KOPT-K1 (cell line): ENCODE measurements at regions not wholly inside any gene's neighbourhood (a gene's known extent, or its start where the extent isn't known, plus 50 kb on each side); places are given as distances from the start of the nearest gene placed in this dataset.

Experiments used
- H3K27ac ChIP-seq: fragments of 200-600 bp; sonication (generic); 2 replicates; pipeline ENCODE4 v1.5.1; 2016; ENCODE audit warnings: antibody characterized with exemption, mild to moderate bottlenecking, low read depth, low read length; ENCODE audit not compliant: poor library complexity, severe bottlenecking
- H3K36me3 ChIP-seq: fragments of 200-600 bp; sonication (generic); 2 replicates; pipeline ENCODE4 v1.5.1; 2017; ENCODE audit warnings: antibody characterized with exemption, mild to moderate bottlenecking, low read length, moderate library complexity; ENCODE audit not compliant: insufficient read depth
- H3K9me3 ChIP-seq: fragments of 200-600 bp; sonication (generic); 2 replicates; pipeline ENCODE4 v1.5.1; 2017; ENCODE audit warnings: antibody characterized with exemption, low read length, mild to moderate bottlenecking; ENCODE audit not compliant: insufficient read depth, poor library complexity, severe bottlenecking

DNA sequence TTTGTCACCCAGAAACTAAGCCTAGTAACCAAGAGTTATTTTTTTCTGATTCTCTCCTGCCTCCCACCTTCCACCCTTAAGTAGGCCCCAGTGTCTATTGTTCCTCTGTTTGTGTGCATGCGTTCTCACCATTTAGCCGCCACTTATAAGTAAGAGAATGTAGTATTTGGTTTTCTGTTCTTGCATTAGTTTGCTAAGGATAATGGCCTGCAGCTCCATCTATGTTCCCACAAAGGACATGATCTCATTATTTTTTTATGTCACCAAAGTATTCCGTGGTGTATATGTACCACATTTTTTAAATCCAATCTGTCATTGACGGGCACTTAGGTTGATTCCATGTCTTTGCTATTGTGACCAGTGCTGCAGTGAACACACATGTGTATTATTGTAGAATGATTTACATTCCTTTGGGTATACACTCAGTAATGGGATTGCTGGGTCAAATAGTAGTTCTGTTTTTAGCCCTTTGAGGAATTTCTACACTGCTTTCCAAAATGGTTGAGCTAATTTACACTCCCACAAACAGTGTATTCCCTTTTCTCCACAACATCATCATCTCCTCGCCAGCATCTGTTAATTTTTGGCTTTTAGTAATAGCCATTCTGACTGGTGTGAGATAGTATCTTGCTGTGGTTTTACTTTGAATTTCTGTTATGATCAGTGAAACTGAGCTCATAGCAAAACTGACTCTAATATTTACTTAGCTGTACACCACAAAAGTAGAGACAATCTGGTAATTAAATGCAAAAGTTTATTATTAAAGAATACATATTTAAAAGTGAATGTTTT, 660.1 kb upstream of the SLC8A1 start:
- Histone ChIP-seq H3K27ac (no peak overlapping the region), H3K36me3 (no peaks in the 10 kb centered on the region), H3K9me3 (no peaks in the 10 kb centered on the region)

DNA sequence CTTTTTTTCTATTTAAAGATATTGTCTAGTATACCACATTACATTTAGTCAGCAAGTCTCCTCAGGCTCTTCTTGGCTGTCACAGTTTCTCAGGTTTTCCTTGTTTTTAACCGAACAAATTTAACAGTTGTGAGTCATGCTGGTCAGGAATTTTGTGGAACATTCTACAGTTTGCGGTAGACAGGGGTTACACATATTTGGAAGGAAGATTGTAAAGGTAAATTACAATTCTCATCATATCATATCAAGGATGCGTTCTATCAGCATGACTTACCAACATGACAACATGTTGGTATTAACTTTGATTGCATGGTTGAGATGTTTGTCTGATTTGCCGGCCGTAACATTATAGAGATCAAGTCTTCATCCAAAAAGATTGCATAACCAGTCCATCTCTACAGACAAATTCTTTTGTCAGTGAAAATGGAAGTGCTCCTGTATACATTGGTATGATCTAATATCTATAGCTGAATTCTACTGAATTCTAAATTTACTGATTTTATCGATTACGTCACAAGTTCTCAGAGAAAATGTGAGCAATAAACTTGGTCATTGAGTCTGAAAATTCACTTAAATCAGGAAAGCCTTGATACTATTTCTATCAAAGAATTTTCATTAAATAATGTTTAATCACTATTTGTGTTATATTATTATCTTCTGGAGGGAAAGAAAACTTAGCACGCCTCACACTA, 664.4 kb upstream of the SLC8A1 start:
- H3K27ac ChIP-seq, result no peak overlapping the region
- H3K9me3 ChIP-seq, result no peaks in the 10 kb centered on the region
- H3K36me3 ChIP-seq, result no peaks in the 10 kb centered on the region

DNA sequence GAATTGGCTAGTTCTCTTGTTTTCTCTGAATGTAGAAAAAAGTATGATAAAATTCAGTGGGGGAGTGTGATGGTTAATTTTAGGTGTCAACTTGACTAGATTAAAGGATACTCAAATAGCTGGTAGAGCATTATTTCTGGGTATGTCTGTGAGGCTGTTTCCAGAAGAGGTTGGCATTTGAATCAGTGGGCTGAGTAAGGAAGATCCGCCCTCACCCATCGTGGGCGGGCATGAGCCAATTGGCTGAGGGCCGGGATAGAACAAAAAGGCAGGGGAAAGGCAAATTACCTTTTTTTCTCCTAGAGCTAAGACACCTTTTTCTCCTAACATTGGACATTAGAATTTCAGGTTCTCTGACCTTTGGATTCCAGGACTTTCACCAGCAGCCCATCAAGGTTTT, 667.6 kb upstream of the SLC8A1 start:
- Histone ChIP-seq H3K27ac (no peak overlapping the region), H3K9me3 (no peaks in the 10 kb centered on the region), H3K36me3 (no peaks in the 10 kb centered on the region)

DNA sequence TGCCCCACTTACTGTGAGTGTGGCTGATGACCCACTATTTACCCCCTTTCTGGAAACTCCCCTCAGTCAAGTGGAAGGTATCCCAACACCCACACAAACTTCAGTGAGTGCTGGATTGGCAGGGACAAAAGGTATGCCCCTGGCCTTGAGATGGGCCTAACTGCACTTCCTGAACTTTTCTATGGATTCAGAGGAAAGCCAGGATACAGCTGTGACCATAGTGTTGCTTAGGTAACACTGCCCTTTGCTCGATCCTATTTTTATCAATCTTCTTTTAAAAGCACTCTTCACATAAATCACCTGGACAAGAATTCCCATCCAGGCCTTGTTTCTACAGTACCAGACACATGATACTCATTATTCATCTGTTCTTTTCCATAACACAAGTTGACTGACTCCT, 671.5 kb upstream of the SLC8A1 start:
- H3K36me3 ChIP-seq, result no peaks in the 10 kb centered on the region
- H3K9me3 ChIP-seq, result no peaks in the 10 kb centered on the region
- H3K27ac ChIP-seq, result no peak overlapping the region

DNA sequence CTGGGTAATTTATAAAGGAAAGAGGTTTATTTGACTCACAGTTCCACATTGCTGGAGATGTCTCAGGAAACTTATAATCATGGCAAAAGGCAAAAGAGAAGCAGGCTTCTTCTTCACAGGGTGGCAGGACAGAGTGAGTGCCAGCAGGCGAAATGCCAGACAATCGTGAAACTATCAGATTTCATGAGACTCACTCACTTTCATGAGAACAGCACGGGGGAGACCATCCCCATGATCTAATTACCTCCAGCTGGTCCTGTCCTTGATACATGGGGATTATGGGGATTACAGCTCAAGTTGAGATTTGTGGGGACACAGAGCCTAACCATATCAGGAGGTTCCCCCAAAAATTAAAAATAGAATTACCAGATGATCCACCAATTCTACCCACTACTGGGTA, 675.5 kb upstream of the SLC8A1 start:
- Histone ChIP-seq H3K36me3 (no peaks in the 10 kb centered on the region), H3K9me3 (no peaks in the 10 kb centered on the region), H3K27ac (no peak overlapping the region)

DNA sequence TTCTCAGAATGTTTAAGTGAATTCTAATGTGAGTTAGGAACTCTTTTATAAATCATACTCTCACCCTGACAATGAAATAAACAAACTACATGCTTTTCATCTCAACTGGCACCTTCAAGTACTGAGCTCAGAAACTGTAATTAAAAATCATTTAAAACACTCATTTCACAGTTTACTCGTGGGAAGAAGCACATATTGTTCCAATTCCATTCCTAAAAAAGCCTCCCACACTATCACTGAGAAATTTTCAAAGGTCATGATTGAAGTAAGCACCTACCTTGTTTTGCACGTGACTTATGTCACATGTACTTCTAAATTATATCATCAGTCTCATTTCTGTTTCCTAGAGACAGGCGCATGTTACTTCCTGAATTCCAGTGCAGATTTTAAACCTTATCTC, 678.1 kb upstream of the SLC8A1 start:
- Histone ChIP-seq H3K27ac (no peak overlapping the region), H3K36me3 (no peaks in the 10 kb centered on the region), H3K9me3 (no peaks in the 10 kb centered on the region)

DNA sequence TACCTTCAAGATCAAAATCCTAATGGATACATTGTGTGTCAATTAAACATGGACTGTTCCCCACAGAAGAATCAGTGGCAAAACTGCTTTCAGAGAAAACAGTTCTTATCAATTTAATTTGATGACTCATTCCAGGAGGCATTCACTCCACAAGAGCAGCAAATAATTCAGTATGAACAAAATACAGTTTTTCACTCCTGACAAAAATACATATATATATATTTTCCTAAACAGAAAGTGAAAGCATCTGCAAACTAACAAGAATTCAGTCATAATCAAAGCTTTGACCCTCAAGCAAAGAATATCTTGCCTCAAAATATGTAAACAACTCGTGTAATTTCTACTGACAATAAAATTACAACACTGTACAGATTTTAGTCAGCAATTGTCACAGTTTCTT, 685.1 kb upstream of the SLC8A1 start:
- Histone ChIP-seq H3K27ac (no peak overlapping the region), H3K36me3 (no peaks in the 10 kb centered on the region), H3K9me3 (no peaks in the 10 kb centered on the region)

DNA sequence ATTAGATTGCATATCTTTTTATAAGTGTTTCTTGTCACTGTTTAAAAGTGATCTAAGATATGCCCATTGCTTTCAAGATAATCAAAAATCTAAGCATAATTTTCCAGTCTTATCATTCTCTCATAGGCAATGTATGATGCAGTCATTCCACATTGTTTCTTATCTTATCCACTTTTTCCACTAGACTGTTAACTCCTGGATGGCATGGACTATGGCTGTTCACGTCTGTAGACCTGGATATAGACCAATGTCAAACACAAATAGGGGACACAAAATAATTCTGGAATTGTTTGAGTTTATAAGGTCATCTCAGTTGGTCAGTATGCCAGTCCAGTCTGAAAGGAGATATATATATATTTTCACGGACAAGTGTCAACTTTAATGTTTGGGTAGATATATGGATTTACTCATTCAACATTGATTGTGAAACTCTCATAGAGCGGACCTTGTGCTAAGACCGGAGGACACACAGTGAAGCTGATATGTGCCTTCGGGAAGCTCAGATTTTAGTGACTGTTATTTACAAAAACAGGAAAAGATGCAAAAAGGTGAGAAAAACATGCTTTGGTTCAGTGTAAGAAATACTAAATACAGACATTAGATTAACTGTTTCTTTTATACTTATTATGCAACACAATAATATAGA, 689.4 kb upstream of the SLC8A1 start:
- H3K27ac ChIP-seq, result no peak overlapping the region
- no peaks in the 10 kb centered on the region for H3K9me3 ChIP-seq
- no peaks in the 10 kb centered on the region for H3K36me3 ChIP-seq

DNA sequence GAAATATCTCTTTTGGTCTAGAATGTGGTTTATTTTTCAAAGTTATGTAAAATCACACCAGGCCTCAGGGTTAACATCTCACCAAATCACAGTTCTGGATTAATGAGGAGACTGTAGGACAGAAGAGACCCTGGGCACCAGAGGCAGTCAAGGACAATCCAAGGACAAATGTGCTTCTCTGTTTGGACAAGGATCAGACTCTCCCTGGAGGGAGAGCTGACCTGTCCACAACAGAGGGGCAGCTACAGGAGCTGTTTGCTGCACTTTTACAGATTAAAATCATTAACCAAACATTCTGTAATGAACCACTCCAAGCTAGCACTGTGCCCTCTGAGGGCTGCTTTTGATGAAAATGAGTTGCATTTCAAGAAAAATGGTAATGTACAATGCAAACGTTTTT, 690.6 kb upstream of the SLC8A1 start:
- H3K36me3 ChIP-seq, result no peaks in the 10 kb centered on the region
- no peaks in the 10 kb centered on the region for H3K9me3 ChIP-seq
- no peak overlapping the region for H3K27ac ChIP-seq

DNA sequence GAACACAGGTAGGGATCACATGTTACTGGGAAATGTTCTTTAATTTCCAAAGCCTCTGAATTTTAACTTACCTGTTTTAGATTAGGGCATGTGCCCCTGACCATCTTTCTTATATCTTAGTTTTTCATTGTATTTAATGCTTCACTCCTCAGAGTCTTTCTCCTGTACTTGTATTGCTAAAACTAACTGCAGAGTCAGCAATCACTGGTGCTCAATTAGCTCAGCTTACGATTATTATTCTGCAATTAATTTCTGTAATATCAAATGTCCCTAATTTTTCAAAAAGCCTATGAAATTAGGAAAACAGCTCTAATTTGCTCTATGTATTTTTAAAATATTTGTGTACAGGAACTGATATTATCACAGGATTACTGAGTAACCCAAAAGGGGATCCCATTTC, 693.2 kb upstream of the SLC8A1 start:
- Histone ChIP-seq H3K27ac (no peak overlapping the region), H3K9me3 (no peaks in the 10 kb centered on the region)

DNA sequence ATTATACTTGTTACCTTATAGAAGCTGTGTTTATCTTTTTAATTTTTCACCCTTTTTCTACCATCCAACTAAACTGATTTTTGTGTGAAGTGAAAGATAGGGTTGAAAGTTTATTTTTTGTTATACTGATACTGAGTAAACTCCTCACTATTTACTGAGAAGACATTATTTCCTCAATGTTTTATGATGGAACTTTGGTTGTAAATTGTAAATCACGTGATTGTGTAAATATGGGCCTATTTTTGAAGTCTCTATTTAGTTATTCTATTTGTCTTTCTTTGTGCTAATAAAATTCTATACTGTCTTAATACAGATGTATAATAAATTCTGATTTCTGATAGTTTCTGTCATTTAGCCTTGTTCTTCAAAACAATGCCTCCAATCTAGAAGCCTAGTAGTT, 697.2 kb upstream of the SLC8A1 start:
- Histone ChIP-seq H3K9me3 (no peaks in the 10 kb centered on the region), H3K27ac (no peak overlapping the region), H3K36me3 (no peaks in the 10 kb centered on the region)

More for the DNA sequence above, 693.2 kb upstream of the SLC8A1 start:
- no peaks in the 10 kb centered on the region for H3K36me3 ChIP-seq

DNA sequence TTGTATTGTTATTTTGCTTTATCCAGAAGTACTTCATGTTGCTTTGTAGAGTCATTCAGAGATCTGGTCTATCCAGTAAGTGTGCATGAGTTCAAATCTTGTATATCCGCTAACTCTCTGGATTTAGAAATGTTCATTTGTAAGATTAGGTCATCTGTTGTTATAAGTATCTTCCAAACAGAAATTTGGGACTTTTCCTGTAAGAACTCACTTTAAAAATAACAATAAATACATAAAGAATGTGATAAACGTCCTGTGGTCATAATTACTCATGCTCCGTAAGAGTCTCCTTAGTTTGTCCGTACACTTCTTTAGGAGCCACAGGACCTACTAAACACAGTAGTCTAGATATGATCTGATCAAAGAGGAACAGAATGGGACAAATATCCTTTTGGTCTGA, 699.9 kb upstream of the SLC8A1 start:
- Histone ChIP-seq H3K27ac (no peak overlapping the region), H3K9me3 (no peaks in the 10 kb centered on the region), H3K36me3 (no peaks in the 10 kb centered on the region)

DNA sequence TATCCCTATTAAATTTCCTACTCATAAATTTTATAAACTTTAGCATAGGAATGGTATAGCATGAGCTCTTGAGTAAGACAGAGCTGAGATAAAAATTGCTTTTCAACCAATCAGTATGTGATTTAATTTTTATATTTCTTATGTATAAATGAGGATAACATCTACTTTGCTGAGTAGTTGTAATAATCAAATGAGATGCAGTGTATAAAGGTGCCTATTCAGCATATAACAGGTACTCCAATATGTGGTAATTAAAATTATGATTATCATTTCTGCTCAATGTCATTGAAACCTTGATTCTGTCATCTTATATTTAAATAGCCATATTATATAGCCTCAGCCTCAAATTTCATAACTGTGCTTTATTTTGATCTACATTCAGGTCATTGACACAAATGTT, 700.4 kb upstream of the SLC8A1 start:
- Histone ChIP-seq H3K27ac (no peak overlapping the region), H3K36me3 (no peaks in the 10 kb centered on the region), H3K9me3 (no peaks in the 10 kb centered on the region)

DNA sequence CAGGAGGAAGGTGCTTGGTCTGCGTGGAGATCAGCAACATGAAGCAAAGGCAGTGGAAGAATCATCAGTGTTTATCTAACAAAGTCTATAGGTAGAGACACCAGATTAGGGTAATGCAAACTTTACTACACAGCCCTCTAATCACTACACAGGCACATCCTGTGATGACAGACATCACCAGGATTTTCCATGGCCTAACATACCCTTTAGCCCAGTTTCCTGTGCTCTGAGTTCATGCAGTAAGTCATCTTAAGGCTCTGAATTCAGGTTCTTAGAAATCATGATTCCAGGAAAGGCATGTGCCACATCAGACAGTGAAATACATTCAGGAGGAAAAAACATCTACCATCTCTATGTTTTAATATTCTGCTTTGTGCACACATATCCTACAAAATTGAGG, 708.5 kb upstream of the SLC8A1 start:
- Histone ChIP-seq H3K9me3 (no peaks in the 10 kb centered on the region), H3K27ac (no peak overlapping the region), H3K36me3 (no peaks in the 10 kb centered on the region)

DNA sequence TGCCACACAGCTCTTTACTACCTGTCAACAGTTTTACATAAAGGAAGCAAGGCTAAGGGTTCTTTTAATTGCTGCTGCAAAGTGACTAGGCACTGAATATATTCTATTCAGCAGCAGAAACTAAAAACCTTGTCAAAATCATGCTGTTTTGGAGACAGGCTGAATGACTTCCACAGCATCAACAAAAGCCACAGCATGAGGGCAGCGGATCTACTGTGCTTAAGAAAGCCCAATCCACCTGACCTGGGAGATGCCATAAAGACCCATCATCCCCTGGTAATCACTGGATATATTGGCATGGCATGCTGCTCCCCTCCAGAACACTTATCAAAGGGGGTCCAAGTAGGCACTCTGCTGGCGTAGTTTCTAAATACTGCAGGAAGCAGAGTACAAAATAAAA, 715.1 kb upstream of the SLC8A1 start:
- Histone ChIP-seq H3K36me3 (no peaks in the 10 kb centered on the region), H3K9me3 (no peaks in the 10 kb centered on the region), H3K27ac (no peak overlapping the region)
